Activated CD8-positive, alpha-beta memory T cell treated with anti-CD3 and anti-CD28 coated beads, Interleukin-2, amount 50 U/mL, for 48 hours (primary cell): ENCODE measurements at regions not wholly inside any gene's neighbourhood (a gene's known extent, or its start where the extent isn't known, plus 50 kb on each side); places are given as distances from the start of the nearest gene placed in this dataset.

Source experiments
- DNase-seq: peaks from one replicate; pipeline ENCODE4 v3.0.0-alpha.2; 2020

DNA sequence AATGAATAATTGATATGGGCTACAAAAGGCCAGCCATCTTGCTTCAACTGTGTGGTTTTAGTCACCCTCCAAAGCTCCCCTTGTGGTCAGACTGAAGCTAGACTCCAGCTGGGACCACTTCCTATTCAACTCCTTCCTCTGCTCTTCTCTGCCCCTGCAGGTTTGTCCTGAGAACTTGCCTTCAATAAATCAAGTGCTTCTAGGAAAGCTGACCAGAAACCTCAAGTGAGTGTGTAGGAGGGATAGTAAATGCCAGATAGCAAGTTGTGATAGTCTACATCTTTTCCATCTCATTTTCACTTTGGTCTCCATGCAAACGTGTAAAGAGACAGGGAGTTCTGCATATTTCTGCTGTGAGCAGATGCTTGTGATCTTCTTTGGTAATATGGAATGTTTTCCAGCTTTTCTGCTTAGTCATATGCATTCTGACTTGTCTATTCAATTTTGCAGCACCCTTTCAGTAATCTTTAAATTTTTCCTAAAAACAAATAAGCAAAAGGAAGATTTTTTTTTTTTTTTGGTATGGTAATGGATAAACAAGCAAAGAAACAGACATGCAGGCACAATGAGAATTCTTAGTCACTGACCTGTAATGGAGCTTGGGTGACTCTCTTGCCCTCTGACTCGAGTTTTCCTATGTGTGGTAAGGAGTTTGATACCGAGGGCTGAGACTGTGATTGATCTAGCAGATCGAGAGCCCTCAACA is 201.3 kb upstream of the BTBD3 start:
- DNase-seq, result no peak

DNA sequence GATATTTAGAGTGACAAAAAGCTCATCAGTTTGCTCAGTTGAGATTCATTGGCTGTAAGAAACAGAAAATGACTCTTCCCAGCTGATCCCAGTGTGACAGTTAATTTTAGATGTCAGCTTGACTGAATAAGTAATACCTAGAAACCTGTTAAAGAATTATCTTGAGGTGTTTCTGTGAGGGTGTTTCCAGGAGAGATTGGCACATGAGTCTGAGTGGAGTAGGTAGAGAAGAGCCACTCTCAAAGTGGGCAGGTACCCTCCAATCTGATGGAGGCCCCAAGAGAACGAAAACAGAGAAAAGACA is 200.8 kb upstream of the BTBD3 start:
- no peak for DNase-seq

DNA sequence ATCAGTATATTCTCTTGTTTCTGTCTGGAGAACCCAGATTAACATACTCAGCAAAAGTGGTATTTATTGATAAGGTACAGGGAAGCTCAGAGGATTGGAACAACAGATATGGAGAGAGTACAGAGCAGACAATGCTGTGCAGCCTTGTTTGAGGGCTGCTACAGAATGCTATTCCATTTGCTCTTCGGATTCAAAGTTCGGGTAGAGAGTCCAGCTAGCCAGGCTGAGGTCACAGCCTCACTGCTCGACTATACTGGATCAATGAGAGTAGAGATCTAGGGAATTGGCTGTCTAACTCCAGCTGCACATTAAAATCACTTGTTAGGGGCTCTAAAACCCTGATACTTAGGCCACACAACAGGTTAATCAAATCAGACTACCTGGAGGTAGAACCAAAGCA is 200.1 kb upstream of the BTBD3 start:
- DNase-seq, result no peak

DNA sequence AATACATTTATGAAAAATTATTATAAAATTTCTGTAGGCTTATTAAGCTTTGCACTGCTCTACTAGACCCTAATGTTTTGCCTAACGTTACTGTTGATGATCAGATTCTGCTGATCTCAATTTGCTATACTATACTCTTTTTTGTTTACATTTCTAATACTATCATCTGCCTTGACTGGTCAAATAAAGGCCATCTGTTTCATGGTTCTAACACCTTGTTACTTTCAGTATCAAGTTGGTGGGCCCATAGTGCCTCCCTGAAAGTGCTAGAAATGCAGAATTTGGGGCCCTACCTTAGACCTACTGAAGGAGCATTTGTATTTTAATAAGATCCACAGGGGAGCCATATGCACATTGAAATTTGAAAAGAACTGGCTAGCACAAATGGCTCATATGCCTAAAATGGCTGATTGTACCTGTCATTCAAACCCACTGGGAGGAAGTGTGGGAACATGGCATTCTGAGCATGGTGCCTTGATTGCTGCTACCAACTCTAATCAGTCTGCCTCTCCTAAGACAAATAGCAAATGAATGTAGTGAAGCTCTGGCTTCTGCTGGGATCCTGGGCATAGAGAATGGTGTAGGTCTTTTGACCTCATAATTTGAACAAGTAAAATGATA is 199.1 kb upstream of the BTBD3 start:
- DNase-seq, result no peak

DNA sequence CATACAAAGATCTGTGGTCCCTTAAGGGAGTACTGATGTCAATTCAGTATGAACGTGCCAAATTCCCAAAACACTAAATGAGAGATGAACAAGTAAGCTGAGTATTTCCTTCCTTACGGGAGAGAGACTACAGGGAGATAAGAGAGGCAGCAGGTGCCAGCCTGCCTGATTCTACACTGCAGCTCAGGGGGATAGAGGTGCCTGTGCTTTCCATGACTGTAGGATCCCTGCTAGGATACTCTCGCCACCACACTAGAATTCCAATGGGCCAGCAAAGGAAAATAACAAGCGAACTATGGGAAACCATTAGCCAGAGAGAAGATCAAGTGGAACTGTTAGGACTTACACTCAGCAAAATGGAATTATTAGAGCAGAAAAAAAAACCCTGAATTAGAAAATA is 198.5 kb upstream of the BTBD3 start:
- no peak for DNase-seq

DNA sequence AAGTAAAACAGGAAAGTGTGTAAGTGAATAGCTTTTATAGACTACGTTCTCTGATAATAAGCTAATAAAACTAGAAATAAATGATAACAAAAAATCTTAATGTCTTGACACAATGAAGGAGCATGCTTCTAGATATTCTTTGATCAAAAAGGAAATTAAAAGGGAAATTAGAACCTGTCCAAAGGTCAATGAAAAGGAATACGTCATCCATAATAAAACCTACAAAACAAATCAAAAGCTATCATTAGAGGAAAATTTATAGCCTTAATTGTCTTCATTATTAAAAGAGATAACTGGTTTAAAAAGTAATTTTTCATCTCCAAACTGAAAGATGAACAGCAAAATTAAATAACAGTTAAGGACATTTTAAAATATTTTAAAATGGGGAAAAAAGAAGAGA is 196.3 kb upstream of the BTBD3 start:
- no peak for DNase-seq

DNA sequence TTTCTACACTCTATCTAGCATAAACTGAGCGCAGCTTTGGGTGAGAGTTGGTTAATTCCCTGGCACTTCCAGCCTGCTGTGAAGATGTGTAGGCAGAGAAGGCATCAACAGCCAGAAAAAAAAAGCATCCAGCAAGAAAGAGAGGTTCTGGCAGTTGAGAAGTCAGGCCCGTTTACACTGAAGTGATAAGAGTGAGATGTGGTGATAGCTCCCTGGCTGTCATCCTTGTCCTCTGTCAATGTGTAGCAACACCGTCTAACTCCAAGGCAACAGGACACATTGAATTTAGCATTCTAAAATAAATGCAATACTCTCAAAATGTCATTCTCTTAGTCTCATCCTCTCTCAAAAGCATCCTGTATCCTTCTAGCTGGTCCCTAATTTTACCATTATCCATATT is 193.6 kb upstream of the BTBD3 start:
- no peak for DNase-seq

DNA sequence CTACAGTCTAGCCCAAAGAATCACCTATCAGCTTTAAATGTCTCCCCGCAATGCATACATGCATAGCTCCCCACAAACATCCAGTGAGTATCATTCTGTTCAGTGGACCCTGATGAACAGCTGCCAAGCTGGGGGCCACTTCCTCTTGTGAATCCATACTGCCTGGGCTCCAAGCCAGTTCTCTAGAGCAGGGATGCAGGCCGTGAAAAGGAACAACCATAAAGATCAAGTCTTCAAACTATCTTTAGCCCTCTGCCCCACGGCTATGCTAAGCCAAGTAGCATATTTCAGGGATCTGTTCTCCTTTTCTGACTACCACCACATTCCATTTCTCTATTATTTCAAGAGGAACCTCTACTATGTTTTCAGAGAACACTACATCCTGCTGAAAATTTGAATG is 191.7 kb upstream of the BTBD3 start:
- DNase-seq, result no peak

DNA sequence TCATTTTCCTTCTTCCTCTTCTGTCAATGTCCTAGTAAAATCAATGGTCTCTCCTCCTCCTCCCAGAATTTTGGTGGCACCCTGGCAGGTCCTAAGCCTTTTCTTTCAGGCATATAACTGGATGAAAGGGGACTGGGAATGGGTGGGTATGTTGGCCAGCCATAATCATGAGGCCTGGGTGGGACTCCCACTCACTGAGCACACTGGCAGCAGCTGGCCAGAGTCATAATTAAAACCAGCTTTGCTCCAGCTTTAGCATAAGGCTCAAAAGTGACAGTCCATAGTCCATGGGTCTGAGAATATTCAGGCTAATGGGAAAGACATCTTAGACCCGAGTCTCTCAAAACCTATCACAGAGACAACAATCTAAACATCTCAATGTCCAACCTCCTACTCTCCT is 190.0 kb upstream of the BTBD3 start:
- no peak for DNase-seq

DNA sequence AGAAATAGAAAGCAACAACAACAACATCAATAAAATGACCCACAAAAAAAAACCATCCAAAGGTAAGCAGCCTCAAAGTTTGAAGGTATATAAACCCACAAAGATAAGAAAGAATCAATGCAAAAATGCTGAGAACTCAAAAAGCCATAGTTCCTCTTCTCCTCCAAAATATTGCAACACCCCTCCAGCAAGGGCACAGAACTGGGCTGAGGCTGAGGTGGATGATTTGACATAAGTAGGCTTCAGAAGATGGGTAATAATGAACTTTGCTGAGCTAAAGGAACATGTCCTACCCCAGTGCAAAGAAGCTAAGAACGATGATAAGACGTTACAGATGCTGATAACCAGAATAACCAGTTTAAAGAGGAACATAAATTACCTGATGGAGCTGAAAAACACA is 188.8 kb upstream of the BTBD3 start:
- DNase-seq, result no peak

DNA sequence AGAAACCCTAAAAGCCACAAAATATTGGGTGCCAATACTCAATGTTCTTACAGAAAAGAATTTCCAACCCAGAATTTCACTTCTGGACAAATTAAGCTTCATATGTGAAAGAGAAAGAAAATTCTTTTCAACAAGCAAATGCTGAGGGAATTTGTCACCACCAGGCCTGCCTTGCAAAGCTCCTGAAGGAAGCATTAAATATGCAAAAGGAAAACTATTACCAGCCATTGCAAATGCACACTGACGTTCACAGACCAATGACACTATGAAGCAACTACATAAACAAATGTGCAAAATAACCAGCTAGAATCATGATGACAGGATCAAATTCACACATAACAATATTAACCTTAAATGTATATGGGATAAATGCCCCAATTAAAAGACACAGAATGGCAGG is 187.9 kb upstream of the BTBD3 start:
- no peak for DNase-seq

DNA sequence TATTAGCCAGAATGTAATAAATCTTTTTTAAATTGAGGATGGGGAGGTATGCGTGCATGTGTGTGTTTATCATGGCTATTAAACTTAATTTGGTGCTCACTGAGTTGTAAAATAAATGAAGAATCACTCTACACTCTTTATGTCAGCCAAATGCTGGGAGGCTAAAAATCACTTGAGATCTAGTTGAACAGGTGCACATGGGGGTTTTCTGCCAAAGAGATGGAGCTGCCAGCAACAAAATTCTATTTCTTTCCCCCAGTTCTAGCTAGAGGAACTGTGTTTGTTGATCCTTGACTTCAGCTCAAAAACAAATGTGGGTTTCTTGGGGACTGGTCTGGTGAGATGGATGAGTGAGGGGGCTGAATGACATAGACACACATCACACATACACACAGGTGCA is 183.3 kb upstream of the BTBD3 start:
- no peak for DNase-seq

DNA sequence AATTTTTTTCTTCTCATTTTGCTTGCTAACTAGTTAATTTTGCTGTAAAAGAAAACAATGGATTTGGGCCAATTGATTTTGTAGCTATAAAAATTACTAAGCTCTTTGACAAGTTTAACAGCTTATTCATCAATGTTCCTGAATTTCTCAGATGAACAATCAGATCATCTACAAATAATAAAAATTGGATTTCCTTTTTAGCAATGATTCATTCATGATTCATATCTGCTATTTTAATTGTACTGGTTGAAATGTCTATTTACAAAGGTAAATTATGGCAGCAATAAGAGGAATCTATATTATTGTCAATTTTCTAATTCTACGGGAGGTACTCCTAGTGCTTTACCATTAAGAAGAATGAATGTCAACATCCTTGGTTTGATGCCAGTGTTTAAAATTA is 178.8 kb upstream of the BTBD3 start:
- DNase-seq, result no peak

DNA sequence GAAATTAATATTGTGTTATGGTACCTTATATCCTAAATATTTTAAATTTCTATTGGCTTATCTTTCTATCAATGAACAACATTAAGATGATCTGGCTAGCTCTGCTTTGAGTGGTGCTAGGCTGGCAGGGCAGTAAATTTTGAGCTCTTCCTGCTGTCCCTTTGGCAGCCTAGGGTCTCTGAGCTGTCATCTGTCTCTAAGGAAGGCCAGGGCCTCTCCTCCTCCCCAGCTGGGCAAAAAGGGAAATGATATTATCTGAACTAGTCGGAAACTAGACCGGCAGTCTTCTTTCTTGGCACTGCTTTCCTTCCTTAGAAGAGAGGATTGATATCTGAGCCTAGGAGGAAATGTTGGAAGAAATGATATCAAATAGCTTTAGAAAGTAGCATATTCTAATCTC is 176.7 kb upstream of the BTBD3 start:
- DNase-seq, result no peak

DNA sequence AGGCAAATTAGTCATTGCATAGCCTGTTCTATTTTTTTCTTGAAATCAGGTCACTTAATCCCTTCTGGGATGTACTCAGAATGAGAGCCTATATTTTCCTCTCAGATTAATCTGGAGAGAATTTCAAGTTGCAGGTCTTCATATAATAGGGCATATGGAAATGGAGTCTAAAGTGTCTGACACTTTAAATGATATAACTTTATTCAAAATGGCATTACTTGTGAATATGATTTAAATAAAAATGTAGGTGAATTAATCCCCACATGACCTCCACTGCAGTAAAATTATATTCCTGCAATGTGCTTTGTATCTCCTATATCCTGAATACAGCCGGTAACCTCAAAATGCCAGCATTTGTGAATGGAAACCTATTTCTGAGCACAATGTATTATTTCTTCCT is 172.5 kb upstream of the BTBD3 start:
- no peak for DNase-seq

DNA sequence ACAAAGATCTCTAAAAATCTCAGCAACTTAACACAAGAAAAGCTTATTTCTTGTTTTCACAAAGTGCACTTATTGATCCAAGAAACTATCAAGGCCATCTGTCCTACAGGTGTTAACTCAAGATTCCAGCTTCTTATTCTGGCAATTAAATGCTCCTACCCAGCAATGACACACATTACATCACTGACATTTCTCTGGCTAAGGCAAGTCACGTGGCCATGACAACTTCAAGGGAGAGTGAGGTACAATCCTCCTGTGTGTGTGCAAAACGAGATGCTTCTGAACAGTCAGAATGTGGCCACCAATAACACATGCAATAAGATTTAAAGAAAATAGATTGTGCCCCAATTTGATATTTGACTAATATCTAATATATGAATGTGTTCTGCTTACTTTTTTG is 169.3 kb upstream of the BTBD3 start:
- no peak for DNase-seq

DNA sequence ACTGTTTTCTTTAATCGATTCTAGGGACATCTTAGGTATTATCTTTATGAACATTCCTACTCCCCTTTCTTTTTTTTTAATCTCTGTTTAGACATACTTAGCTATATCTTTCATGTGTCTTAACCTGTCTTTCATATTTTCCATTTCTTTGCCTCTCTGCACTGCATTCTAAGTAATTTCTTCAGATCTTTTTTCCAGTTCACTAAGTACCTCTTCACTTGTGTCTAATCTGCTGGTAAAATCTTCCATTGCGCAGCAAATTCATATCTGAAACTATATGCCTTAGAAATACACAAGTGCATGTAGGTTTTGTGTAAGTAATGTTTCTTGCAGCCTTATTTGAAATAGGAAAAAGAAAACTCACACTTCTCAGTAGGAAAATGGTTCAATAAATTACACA is 165.4 kb upstream of the BTBD3 start:
- DNase-seq, result no peak

DNA sequence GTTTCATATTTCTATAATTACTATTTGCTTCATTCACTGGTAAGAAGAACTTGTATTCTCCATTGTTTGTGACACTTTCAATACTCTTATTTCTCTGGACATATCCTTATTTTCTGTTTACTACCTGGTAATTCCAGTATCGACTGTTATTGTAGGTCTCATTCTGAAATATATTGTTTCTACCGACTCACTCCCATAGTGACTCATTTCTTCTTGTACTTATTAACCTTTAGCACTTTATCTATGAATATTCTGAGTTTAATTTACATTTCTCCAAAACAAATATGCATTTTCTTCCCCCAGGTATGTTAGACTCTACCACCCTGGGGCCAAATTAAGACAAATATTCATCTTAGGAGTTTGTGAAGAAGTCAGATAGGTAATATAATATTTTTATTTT is 164.5 kb upstream of the BTBD3 start:
- no peak for DNase-seq

DNA sequence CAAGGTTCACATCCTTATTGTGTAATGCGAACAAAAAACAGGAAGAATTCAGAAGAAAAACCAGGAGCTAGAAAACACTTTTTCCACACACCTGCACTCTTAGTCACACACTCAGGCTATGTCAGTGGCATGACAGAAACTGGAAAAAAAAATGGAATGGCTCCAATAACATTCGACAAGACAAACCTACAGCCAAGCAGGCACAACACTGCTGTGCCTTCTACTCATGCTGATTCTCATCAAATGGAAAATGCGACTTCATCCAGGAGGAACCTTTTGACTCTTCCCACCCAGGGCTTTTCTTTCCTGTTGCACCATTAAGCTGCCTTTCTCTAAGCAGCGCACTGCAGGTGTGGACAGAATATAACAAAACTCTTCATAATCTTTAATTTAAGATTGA is 163.2 kb upstream of the BTBD3 start:
- DNase-seq, result no peak

DNA sequence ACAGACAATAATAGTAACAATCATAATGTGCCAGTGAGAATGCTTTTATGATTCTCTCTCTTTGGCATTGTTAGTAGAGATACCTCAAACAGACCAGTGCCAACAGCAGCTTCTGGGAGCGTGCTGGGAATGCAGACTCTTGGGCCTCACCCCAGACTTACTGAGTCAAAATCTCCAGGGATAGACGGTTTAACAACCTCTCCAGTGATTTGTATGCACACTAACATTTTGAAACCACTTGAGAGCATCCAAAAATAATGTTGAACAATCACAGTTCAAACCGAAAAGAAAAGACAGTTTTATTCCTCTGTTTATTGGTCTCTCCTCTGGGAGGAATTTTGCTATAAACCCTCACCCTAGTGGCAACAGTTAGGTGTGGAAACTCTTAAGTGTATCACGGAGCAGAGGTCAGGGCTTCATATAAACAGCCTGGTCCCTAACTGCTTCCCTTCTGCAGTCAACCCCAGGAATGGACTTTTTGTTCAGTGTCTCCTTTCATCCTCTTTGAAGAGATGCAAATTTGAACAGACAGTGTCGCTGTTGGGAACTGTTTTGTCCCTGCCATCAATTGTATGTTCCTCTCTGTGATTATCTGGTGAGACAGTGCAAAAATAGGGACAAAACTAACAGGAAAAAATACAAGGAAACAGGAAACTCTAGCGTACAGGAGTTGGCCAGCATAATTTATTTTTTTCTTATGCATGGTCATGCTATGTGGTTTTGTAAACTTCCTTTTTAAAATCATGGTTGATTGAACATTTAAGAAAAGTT is 162.4 kb upstream of the BTBD3 start:
- DNase-seq, result no peak

DNA sequence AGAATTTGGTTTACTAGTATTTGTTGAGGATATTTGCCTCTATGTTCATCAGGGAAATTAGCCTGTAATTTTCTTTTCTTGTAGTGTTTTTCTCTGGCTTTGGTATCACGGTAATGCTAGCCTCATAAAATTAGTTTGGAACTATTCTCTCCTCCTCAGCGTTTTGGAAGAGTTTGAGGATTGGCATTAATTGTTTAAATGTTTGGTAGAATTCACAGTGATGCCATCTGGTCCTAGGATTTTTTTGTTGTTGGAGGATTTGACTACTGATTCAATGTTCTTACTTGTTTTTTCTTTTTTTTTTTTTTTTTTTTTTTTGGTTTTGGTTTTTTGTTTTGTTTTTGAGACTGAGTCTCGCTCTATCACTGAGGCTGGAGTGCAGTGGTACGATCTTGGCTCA is 156.2 kb upstream of the BTBD3 start:
- no peak for DNase-seq

DNA sequence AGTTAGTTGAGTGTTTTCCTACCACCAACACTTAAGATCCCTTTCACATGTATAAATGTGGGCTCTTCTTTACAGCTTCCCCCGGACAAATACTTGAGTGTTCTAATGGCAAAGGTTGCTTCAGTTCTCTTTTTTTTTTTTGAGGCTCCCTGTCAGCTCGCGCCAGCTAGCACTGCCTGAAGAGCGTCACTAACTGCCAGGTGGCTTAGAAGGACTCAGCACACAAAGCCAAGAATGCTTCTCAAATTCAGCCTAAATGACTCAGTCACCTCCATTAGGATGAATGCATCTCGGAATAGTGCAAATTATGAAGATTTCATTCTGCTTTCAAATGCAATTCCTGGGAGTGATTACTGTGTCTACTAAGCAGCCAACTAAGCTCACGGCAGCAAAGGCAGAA is 150.7 kb upstream of the BTBD3 start:
- DNase-seq, result no peak

DNA sequence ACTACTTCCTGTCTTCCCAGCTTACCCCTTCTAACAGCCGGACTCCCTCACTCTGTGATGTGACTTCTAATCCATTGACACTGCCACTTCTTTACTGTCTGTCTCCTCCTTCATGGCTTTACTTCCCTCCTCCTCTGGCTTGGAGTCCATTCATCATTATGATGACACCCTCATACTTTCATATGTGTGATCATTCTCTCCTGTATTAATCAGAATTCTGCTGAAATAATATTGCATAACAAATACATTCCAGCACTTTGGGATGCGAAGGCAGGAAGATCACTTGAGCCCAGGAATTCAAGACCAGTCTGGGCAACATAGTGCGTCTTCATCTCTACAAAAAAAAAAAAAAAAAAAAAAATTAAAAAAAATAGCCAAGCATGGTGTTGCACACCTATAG is 147.9 kb upstream of the BTBD3 start:
- no peak for DNase-seq

DNA sequence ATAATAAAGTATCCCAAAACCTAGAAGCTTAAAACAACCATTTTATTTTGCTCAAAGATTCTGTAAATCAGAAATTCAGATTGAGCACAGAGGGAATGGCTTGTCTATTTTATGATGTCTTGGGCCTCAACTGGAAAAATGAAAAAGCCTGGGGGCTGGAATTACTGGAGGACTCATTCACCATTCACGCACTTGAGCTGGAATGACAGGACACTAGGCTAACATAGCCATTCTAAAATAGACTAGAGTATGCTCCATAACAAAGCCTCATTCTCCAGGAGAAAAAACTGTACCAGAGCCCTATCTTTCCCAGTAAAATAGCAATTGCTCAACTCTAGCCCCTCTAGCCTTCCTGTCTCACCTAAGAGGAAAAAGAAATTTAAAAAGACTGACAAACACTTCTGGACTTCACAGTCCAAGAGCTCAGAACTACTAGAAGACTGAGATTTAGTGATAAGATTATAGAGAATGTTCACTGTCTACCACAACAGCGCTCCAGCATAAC is 145.4 kb upstream of the BTBD3 start:
- no peak for DNase-seq

DNA sequence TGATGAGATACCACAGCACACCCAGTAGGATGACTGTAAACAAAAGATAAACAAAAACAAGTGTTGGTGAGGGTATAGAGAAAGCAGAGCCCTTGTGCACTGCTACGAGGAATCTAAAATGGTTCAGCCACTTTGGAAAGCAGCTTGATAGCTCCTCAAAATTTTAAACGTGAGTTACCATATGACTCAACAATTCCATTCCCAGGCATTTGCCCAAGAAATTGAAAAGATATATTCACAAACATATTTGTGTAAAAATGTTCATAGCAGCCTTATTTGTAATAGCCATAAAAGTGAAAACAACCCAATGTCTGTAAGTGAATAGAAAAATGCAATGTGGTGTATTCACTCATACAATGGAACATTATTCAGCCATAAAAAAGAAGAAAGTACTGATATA is 141.0 kb upstream of the BTBD3 start:
- DNase-seq, result no peak
